ENCODE measurements at regions not wholly inside any gene's neighbourhood (a gene's known extent, or its start where the extent isn't known, plus 50 kb on each side); places are given as distances from the start of the nearest gene placed in this dataset.
"Not testable (repeated sequence)": the region's sequence is repeated elsewhere in the genome, so short reads cannot be mapped to it uniquely, and the experiment has no call there.

DNA sequence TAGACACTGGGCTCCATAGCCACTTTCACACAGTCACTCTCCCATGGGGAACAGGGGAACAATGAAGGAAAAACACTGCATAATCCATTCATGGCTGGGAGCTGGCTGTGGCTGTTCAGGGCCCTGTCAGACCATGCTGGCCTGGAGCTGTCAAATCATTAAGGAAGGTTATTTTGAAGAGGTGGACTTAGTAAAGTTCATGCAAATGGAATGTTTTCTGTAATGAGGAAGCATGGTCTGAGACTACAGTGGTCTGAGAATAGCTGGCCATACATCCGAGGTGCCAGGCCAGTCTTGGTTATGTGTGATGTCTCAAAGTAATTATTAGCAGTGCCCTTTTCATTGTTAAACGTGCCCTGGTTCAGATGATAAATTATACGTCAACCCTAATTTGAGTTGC, 117.1 kb upstream of the MRPS22 start:
- Histone ChIP-seq H3K27ac (peak overlapping the region; percentile 48 to 74 (median 68)), H3K4me3 (no peak overlapping the region), H3K36me3 (replicated peaks in 1 of 2; ENCODE audit: insufficient read depth in 1 of 2, low read depth in 2 of 2) (no peaks in the 10 kb centered on the region), H3K4me1 (peaks cover 30% of the 10 kb centered on the region), H3K9me3 (no peaks in the 10 kb centered on the region), H3K27me3 (no peaks in the 10 kb centered on the region)
- WGBS, 2 donors, result 7 to 10% methylated on average over 3 of the region's 3 CpGs
- no peak for TF ChIP-seq POLR2A (IDR thresholded peaks at IDR 0.05)
- TF ChIP-seq, protein P1, sequence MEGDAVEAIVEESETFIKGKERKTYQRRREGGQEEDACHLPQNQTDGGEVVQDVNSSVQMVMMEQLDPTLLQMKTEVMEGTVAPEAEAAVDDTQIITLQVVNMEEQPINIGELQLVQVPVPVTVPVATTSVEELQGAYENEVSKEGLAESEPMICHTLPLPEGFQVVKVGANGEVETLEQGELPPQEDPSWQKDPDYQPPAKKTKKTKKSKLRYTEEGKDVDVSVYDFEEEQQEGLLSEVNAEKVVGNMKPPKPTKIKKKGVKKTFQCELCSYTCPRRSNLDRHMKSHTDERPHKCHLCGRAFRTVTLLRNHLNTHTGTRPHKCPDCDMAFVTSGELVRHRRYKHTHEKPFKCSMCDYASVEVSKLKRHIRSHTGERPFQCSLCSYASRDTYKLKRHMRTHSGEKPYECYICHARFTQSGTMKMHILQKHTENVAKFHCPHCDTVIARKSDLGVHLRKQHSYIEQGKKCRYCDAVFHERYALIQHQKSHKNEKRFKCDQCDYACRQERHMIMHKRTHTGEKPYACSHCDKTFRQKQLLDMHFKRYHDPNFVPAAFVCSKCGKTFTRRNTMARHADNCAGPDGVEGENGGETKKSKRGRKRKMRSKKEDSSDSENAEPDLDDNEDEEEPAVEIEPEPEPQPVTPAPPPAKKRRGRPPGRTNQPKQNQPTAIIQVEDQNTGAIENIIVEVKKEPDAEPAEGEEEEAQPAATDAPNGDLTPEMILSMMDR (IDR thresholded peaks at IDR 0.05), result no peak
- ATAC-seq, result peak; percentile 53
- intact Hi-C loops (cut with DNase I), result no loop called here
- no peak for DNase-seq

DNA sequence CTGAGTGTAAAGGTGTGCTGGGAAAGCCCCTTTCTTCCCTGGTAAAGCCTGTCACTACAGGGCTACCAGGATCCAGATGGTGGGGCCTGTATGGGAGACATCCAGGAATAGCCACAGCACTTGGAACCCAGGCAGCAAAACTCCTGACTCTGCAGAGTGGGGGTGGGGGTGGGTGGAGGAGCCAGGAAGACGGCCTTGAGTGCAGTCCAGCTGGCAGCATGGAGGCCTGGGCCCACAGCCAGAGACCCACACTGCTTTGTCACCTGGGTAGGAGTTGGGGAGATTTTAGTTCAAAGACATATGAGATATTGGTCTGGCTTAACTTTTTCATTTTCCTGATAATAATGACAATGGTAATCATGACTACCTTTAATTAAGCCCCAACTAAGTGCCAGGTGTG, 116.7 kb upstream of the MRPS22 start:
- Histone ChIP-seq H3K4me1 (peaks cover 30% of the 10 kb centered on the region), H3K36me3 (replicated peaks in 1 of 2; ENCODE audit: insufficient read depth in 1 of 2, low read depth in 2 of 2) (no peaks in the 10 kb centered on the region), H3K27ac (peak overlapping the region; percentile 48 to 74 (median 68)), H3K9me3 (no peaks in the 10 kb centered on the region), H3K27me3 (no peaks in the 10 kb centered on the region), H3K4me3 (no peak overlapping the region)
- TF ChIP-seq, protein P1 (IDR thresholded peaks at IDR 0.05), result no peak
- no peak for TF ChIP-seq POLR2A (IDR thresholded peaks at IDR 0.05)
- 23% methylated on average over 1 of the region's 1 CpG; no CpG with 5 or more reads in 1 of the 2 donors for WGBS, 2 donors
- peak; percentile 97 for ATAC-seq
- DNase-seq, result peak; percentile 93 to 95 (median 94)
- intact Hi-C loops (cut with DNase I), result no loop called here

DNA sequence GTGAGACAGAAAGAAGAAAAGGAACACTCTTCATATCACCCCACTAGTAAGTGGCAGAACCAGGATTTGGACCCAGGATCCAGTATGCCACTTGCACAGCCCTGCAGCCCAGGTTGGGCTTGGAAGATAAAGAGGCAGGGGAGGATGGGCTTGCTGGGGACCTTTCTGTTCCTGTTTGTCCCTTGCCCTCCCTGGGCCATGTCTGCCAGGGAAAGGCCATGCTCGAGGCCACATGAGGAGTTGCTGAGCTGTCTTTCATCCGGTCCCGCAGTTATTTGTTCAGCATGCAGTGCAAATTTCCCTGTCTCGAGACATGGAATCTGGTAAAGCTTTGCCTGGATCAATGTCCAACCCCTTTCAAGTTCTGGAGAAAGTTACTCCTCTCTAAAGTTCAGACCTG, 116.0 kb upstream of the MRPS22 start:
- Histone ChIP-seq H3K36me3 (replicated peaks in 1 of 2; ENCODE audit: insufficient read depth in 1 of 2, low read depth in 2 of 2) (no peaks in the 10 kb centered on the region), H3K27ac (peak overlapping the region in 3 of 4 donors; percentile 46 to 74 (median 65)), H3K4me3 (no peak overlapping the region), H3K27me3 (no peaks in the 10 kb centered on the region), H3K4me1 (peaks cover 30% of the 10 kb centered on the region), H3K9me3 (no peaks in the 10 kb centered on the region)
- 19% methylated on average over 4 of the region's 4 CpGs for WGBS, 2 donors
- TF ChIP-seq, protein P1 (IDR thresholded peaks at IDR 0.05), result no peak
- no peak for TF ChIP-seq POLR2A (IDR thresholded peaks at IDR 0.05)
- DNase-seq (peak; percentile 35 to 61 (median 44)), ATAC-seq (no peak)
- intact Hi-C loops (cut with DNase I), result no loop called here

DNA sequence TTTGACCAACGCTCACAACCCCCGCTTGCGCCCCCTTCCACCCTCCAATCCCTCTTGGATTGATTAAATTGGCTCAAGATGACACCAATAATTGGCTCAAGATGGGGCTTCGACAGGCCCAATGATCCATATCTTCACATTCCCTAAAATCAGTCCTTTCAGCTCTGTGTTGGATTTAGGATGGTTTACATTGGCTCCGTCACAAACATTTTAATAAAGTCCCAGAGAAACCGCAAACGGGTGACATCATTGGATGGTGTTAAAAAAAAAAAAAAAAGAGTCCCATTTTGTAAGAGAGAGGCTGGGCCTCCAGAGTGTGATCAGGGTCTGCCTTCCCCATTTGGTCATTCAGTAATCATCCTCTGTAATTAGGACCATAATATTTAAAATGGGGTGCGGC, 113.4 kb upstream of the MRPS22 start:
- WGBS, 2 donors, result 90 to 95% methylated on average over 8 of the region's 8 CpGs
- no peaks in the 10 kb centered on the region for H3K27me3 ChIP-seq
- H3K27ac ChIP-seq, result no peak overlapping the region
- H3K4me1 ChIP-seq, result peaks cover 30% of the 10 kb centered on the region
- no peak for DNase-seq
- intact Hi-C loops (cut with DNase I), result no loop called here
- TF ChIP-seq POLR2A (IDR thresholded peaks at IDR 0.05), result no peak
- TF ChIP-seq, protein P1 (IDR thresholded peaks at IDR 0.05), result no peak
- no peak for ATAC-seq
- no peaks in the 10 kb centered on the region for H3K36me3 ChIP-seq (replicated peaks in 1 of 2; ENCODE audit: insufficient read depth in 1 of 2, low read depth in 2 of 2)
- no peak overlapping the region for H3K4me3 ChIP-seq
- no peaks in the 10 kb centered on the region for H3K9me3 ChIP-seq

DNA sequence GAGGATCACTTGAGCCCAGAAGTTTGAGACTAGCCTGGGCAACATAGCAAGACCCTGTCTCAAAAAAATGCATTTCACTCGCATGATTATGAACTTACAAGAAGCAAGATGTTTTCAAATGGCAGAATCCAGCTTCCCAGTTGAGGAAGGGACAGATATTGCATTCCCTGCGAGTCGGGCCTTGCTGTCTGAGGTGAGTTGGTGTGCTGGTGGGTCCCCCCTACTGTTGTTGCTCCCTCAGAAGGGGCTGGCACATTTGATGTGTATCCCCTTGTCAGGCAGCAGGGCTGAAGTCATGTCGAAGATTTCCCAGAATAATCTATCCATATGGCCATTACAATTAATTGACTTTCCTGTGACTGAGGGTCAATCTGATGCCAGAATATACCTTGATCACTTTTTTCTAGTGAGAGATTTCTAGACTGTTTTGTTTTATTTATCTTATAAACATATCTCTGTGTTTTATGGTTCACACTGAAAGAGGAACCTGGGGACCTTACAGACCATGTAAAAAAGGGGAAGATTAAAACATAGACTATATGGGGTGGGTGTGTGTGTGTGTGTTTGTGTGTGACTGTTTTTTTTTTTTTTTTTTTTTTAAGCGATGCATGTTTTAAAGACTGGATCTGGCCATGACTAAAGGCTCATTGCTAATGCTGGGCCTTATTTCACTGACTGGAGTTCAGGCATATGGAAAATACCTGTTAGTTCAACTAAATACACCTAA, 112.1 kb upstream of the MRPS22 start:
- intact Hi-C loops (cut with DNase I), result no loop called here
- H3K4me1 ChIP-seq, result peaks cover 18% of the 10 kb centered on the region
- H3K4me3 ChIP-seq, result no peak overlapping the region
- H3K27ac ChIP-seq, result no peak overlapping the region
- DNase-seq, result no peak
- H3K36me3 ChIP-seq (replicated peaks in 1 of 2; ENCODE audit: insufficient read depth in 1 of 2, low read depth in 2 of 2), result no peaks in the 10 kb centered on the region
- ATAC-seq, result no peak
- no peaks in the 10 kb centered on the region for H3K27me3 ChIP-seq
- 86 to 93% methylated on average over 5 of the region's 5 CpGs for WGBS, 2 donors
- H3K9me3 ChIP-seq, result no peaks in the 10 kb centered on the region
- TF ChIP-seq, protein P1 (IDR thresholded peaks at IDR 0.05), result no peak
- TF ChIP-seq POLR2A (IDR thresholded peaks at IDR 0.05), result no peak

DNA sequence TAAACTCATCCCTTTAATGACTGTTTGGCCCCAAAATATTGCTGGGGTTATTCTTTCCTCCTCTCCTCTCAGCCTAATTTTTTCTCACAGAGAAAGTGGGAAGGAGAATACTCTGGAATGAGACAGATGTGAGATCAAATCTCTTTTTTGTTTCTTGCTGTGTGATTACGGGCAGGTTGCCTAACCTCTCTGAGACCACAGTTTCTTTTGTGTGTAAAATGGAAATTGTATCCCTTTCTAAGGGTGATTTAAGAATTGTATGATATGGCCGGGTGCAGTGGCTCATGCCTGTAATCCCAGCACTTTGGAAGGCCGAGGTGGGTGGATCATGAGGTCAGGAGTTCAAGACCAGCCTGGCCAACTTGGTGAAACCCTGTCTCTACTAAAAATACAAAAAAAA, 111.5 kb upstream of the MRPS22 start:
- H3K36me3 ChIP-seq (replicated peaks in 1 of 2; ENCODE audit: insufficient read depth in 1 of 2, low read depth in 2 of 2); intact Hi-C loops (cut with DNase I); H3K4me3 ChIP-seq; ATAC-seq; H3K27me3 ChIP-seq; DNase-seq; H3K9me3 ChIP-seq; H3K27ac ChIP-seq: not testable (repeated sequence)
- 82 to 93% methylated on average over 3 of the region's 3 CpGs for WGBS, 2 donors
- peaks cover 16% of the 10 kb centered on the region for H3K4me1 ChIP-seq
